GM12865 (cell line): ENCODE measurements at regions not wholly inside any gene's neighbourhood (a gene's known extent, or its start where the extent isn't known, plus 50 kb on each side); places are given as distances from the start of the nearest gene placed in this dataset.

Experiments used
- DNase-seq: peaks from one replicate; pipeline ENCODE4 v3.0.0; 2010; ENCODE audit warnings: low read depth
- H3K4me3 ChIP-seq: 2 replicates; pipeline ENCODE4 v1.5.1; 2011; ENCODE audit warnings: mild to moderate bottlenecking, low read depth, low read length, control low read depth
- TF ChIP-seq, protein P1 (sequence below): IDR thresholded peaks from 2 replicates; pipeline ENCODE4 v1.5.1; 2011; ENCODE audit warnings: low read length, control low read depth, low read depth, inconsistent platforms; ENCODE audit not compliant: insufficient read depth; ENCODE audit errors: missing control alignments

DNA sequence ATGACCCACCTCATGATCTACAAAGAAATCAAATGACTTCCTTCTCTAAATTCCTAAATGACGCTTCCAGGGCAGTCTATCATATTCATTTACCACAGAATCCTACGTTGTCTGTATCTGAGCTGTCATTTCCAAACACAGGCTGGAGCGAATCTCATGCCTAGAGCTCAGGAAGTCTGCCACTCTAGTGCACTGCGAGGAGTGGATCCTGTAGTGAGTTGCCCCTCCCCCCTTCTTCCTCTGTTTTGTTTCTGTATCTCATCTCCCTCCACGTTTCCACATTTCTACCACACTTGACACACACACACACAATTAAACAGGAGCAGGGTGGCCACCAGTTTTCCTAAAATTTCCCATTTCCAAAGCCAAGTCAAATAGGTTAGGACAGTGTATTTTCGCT lies 415.4 kb upstream of the PRICKLE1 start:
- no peak overlapping the region for H3K4me3 ChIP-seq
- TF ChIP-seq, protein P1, sequence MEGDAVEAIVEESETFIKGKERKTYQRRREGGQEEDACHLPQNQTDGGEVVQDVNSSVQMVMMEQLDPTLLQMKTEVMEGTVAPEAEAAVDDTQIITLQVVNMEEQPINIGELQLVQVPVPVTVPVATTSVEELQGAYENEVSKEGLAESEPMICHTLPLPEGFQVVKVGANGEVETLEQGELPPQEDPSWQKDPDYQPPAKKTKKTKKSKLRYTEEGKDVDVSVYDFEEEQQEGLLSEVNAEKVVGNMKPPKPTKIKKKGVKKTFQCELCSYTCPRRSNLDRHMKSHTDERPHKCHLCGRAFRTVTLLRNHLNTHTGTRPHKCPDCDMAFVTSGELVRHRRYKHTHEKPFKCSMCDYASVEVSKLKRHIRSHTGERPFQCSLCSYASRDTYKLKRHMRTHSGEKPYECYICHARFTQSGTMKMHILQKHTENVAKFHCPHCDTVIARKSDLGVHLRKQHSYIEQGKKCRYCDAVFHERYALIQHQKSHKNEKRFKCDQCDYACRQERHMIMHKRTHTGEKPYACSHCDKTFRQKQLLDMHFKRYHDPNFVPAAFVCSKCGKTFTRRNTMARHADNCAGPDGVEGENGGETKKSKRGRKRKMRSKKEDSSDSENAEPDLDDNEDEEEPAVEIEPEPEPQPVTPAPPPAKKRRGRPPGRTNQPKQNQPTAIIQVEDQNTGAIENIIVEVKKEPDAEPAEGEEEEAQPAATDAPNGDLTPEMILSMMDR = no peak
- no peak for DNase-seq

DNA sequence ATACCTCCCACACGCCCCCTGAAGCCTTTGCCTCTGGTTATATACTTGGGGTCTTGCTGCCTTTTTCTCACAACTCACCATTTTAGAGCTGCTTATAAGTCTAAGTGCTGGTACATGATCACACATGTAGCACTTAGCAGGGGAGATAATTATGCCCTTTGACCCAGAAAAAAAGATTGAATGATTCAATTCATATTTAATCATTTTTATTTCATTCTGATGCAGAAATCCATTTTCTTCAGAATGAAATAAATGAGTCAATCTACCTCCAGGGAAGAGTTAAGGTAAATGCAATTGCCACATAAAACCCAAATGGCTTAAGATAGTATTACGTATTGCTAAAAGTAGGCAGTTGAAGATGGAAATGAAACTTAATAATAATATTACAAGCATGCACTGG lies 414.6 kb upstream of the PRICKLE1 start:
- no peak for DNase-seq
- TF ChIP-seq, protein P1 = no peak
- no peak overlapping the region for H3K4me3 ChIP-seq

DNA sequence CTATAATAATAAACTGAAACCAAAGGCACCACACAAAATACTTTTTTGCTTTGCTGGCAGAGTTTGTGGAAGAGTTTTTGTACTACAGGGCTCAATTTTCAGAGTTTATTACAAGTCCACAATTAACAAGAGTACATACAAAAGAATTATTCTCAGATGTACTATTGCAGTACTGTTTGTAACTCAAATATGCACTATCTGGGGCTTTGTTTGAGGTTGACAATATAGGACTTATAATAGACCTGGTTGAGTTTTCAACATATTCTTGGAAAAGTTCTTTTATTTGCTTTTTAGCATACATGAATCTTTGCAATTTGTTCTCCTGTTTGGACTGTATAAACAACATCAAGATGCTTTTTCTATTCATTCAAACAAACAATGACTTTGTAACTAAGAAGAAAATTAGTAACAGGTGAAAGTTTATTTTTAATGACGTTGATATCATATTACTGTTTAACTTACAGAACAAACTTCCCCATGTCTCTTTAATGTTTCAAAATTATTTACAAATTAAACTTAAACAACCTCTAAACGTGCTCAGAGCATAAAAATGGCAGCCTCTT lies 407.4 kb upstream of the PRICKLE1 start:
- TF ChIP-seq, protein P1 = no peak
- DNase-seq = no peak
- no peak overlapping the region for H3K4me3 ChIP-seq

DNA sequence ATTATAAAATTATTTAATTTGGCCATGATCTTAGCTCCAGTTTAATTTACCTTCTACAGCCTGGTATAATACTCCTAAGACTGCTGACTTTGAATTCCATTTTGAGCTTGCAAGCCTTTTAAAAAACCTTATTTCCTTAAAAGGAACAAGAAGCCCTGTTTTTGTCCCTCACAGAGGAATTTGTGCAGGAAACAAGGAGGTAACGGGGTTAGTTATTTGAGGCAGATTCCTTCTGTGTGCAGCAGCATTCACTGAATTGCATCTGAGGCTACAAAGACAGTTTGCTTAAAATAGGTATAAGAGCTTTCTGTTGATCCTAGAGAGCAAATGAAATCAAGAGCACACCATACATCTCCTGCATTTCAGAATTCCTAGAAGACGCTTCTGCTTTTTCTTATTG lies 403.3 kb upstream of the PRICKLE1 start:
- H3K4me3 ChIP-seq = no peak overlapping the region
- DNase-seq = no peak
- TF ChIP-seq, protein P1 = no peak

DNA sequence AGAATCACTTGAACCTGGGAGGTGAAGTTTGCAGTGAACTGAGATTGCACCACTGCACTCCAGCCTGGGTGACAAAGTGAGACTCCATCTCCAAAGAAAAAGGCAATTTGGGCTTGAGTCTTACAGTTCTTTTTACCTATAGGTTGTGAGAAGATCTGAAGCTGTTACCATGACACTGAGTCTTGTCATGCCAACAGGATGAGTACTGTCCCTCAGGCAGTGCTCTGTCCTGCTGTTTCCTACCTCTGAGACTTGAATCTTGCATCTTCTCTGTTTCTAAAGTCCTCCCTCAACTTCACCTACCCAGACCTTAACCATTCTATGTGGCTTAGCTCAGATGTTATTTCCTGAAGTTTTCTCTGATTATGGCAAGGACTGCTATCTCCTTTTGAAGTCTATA lies 400.8 kb upstream of the PRICKLE1 start:
- TF ChIP-seq, protein P1 = no peak

DNA sequence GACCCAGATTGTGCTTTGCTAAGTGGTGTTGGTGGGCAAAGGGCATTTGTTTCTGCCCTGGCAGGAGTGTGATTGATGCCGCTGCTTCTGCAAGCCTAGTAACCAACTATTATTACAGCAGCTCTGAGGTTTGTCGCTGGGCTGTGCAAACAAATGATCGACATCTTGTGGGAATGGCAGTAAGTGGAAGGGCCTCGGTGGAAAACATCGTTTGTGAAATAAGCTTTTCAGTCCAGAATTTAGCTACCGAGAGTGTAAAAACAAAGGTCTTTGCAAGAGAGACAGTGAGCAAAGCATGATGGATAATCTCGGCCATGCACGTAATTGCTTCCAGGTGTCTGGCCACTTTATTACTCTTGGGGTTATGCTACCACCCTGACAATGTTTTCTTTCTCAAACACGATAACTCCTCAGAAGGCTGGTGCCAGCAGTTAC lies 397.7 kb upstream of the PRICKLE1 start:
- no peak overlapping the region for H3K4me3 ChIP-seq
- TF ChIP-seq, protein P1 = no peak
- DNase-seq = no peak

More for the DNA sequence above, 400.8 kb upstream of the PRICKLE1 start:
- no peak for DNase-seq
- no peak overlapping the region for H3K4me3 ChIP-seq

DNA sequence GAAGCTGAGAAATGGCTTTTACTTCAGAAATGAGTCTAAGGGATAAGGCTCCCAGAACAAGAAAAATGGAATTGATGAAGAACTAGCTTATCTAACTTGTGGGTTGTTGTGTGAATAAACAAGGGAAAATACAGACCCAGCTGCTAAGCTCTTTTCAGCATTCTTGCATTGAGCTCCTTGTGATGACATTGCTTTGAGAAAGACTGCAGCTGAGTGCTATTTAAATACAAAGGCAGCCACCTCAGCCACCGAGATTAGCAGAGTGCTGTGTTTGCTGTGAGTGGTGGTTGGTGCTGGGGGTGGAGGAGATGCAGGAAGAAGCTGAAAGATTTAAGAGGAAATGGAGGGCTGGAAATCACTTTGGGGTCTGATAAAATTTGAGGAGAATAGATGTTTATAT lies 396.0 kb upstream of the PRICKLE1 start:
- H3K4me3 ChIP-seq = no peak overlapping the region
- no peak for DNase-seq
- TF ChIP-seq, protein P1 = no peak
